Suprapubic skin (tissue), 3 donors: ENCODE measurements at regions not wholly inside any gene's neighbourhood (a gene's known extent, or its start where the extent isn't known, plus 50 kb on each side); places are given as distances from the start of the nearest gene placed in this dataset.

ENCODE experiments used
- CTCF ChIP-seq, 2 donors: fragments of 200-600 bp in 1 of 2; fragments of 450-650 bp in 1 of 2; sonication (generic) in 1 of 2; IDR thresholded peaks; one replicate each; pipeline ENCODE4 v1.5.1; 2016 to 2019; ENCODE audit warnings: antibody characterized with exemption in 2 of 2, mild to moderate bottlenecking in 1 of 2, moderate library complexity in 1 of 2
- EP300 ChIP-seq: sonication (generic); formaldehyde crosslinking; IDR thresholded peaks from one replicate; pipeline ENCODE4 v1.6.1; 2017; ENCODE audit warnings: antibody characterized with exemption
- POLR2A ChIP-seq, 2 donors: fragments of 450-650 bp; IDR thresholded peaks; one replicate each; pipeline ENCODE4 v1.6.1; 2017; ENCODE audit warnings: antibody characterized with exemption in 2 of 2, mild to moderate bottlenecking in 2 of 2, moderate library complexity in 2 of 2

GRCh38 chr1:187276677-187277076 lies 447.9 kb downstream of the PLA2G4A start:
- TF ChIP-seq CTCF (IDR thresholded peaks at IDR 0.05): no peak
- TF ChIP-seq EP300: no peak
- TF ChIP-seq POLR2A (IDR thresholded peaks at IDR 0.05): no peak
